Glomerular visceral epithelial cell (primary cell): ENCODE measurements at regions not wholly inside any gene's neighbourhood (a gene's known extent, or its start where the extent isn't known, plus 50 kb on each side); places are given as distances from the start of the nearest gene placed in this dataset.

Experiments used
- DNase-seq: peaks from one replicate; pipeline ENCODE4 v3.0.0-alpha.2; 2016; ENCODE audit errors: extremely low spot score

DNA sequence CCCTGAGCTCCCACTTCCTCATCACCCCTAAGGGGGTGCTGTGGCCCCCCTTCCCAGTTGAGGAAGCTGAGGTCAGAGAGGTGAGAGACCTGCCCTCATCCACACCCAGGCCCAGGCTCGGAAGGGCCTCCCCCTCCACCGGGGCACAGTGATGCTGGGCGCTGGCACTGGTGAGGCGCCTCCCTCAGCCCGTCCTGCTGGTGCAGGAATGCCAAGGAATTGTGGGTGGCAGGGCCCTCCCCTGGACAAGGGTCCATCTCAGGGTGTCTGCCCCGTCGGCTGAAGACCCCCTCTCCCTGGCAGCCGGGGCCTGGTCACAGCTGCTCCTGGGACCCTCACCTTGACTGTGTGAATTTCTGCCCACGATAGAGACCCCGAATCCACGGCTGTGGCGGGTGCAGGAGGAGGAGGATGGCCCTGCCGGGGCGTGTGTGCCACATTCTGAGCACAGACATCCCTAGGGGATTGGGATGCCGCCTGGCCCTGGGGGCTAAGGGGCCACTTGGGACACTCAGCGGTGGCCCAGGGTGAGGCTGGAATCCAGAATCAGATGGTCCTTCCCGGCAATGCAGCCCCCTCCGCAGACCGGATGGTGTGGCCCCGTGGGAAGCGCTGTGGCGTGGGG is 70.2 kb upstream of the GATA5 start:
- DNase-seq: no peak

DNA sequence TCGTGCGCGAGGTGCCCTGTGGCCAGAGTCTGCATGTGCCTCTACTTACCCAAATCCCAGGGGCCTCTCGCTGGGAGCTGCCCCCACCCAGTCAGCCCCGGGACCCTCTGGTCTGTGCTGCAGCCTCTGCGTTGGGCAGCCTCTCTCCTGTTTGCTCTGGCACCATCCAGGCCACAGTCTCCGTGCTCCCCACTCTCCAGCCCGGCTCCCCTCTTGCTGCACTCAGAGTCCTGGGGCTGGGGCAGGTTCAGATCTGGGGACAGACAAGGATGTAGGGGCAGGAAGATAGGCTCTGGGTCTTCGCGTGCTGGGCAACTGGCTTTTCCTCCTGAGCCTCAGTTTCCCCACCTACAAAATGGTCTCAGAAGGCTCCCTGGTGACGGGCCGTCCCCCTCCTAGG is 70.8 kb upstream of the GATA5 start:
- DNase-seq: no peak

DNA sequence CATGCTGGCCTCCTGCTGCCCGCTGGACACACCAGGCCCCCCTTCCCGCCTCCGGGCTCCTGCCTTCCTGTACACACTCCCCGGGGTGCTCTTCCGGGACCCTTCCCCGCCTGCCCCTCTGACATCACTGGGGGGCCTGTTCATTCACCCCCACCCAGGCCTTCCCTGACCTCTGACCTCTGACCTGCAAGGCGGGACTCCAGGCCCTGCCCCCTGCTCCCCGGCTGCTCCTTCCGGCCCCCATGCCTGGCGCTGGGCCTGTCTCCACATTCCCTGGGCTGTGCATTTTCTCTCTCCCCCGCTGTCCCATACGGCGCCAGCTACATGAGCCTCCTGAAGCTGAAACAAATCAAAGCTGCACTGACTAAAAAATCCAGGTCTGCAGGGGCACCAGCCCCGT is 71.6 kb upstream of the GATA5 start:
- no peak for DNase-seq

DNA sequence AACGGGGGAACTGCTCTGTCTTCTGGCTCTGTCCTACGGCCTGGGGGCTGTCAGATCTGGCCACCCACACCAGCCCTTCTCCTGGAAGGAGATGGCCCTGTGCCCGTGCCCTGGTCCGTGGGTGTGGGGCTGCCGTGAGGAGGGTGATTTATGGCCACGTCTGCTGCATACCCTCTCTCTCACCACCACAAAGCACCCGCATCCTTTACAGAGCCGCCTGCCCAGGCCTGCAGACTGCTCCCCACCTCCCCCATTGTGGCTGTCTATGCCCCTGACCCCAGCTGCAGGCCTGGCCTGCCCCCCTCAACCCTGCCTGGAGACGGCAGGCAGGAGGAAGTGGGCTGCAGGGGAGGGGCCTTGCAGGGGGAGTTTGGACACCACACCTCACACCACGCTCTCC is 72.7 kb upstream of the GATA5 start:
- DNase-seq: no peak

DNA sequence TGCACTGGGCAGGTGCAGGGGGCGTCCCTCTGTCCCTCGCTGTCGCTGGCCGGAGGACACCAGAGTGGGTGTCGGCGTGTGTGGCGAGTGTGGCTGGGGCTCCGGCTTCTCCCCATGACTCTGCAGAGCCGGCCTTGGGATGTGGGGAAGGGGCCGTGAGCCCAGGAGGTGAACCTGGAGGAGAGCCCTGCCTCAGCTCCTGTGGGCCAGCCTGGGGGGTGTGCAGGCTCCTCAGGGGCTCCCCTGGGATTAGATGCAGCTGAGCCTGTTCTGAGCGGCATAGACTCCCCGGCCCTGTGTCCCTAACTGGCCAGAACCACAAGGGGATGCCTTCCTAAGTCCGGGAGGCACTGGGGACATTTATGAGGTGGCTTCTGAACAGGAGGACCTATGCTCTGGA is 73.2 kb upstream of the GATA5 start:
- no peak for DNase-seq

DNA sequence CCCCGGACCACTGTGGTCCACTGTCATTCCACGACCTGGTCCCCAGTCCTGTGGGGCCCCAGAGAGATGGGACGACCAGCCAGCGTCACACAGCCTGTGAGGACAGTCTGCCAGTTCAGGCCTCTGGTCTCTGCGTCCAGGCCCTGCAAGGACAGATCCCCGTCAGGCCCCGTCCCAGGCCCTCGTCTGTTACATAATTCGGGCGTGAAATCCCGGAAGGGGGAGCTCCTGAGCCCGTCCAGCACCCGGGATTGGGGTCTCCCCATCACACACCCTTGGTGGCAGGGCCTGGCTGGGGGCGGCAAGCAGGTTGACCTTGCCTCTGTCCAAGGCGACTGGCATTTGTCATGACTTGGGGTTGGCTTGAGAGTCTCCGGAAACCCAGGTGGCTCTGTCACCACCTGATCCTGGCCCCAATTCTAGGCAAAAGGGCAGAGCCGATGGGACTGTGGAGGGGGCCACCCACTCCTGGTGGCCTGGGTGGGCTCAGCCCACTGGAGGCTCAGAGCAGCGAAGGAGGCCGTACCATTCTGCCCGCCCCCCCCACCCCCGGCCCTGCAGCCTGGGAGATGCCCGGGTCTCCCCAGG is 73.8 kb upstream of the GATA5 start:
- DNase-seq: no peak

DNA sequence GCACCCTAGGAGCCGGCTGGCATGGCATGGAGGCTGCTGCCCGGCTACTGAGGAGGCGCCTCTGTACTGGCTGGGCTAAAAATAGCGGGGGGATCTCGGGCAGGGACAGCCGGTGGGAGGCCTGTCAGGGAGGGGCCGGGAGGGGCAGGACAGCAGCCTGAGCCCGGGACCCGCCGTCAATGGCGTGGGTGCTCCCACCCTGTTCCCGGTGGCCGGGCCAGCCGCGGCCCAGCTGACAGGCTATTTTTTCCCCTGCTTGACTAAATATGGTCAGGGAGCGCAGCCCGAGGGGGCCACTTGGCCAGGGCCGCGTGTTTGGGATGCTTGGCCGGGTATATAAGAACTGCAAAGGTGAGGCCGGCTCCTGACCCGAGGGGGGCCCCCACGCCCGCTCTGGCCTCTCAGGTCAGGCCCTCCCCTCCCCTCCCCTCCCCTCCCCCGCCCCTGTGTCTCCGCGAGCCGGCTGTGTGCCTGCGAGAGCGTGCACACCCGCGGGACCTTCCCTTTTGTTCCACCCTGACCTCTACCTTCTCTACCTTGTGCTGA is 74.4 kb upstream of the GATA5 start:
- DNase-seq: no peak

DNA sequence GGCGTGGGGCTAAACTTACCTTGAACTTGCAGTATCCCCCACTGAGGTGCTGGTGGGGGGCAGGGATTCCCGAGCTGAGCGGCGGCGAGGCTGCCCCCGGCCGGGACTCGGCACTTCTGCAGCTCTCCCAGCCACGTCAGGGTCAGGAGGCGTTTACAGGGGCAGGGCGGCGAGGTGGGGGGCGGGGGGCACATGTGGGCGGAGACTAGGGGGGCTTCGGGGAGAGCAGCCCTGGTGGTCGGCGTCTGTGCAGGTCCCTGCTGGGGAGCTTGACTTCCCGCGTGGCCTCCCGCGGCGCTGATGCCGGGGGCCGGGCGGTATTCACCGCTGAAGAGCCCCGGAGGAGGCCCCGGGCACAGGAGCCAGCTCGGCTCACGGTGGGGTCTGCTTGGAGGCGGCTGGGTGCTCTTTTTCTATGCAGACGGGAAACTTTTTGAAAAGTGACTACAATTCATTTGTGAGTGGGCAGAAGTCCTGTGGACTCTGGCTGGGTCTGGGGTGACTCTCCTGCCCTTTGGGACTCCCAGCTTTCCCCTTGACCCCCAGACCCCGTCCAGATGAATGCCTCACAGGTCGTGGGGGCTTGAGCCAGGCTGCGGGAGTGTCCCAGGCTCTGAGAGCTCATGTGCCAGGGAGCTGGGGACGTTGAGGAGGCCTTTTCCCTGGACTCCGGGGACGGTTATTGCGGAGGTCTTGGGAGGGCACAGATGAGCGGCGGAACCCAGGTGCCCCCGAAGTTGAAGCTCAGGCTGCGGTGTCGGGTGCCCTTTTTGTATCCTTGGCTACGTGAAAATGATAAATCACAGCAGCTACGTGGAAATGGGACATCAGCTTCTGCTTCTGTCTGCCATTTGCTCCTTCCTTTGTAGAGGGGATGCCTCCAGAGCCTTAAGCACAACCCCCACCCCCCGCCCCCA is 75.9 kb upstream of the GATA5 start:
- no peak for DNase-seq

DNA sequence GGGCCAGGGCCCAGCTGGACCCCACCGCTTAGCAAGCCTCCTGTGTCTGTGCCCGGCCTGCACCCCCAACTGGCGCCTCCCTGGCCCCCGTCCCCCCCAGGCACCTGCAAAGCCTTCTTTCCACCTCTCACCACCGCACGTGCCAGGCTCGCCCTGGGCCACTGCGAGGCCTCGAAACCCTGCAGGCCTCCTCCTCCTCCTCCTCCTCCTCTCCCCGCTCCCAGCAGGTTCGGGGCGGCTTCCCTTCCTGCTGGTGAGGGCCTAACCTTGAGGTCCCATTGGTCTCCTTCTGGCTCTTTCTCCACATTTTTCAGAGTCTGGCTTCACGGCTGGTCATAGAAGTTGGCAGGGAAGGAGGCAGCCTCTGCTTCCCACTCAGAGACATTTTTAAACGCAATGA is 76.8 kb upstream of the GATA5 start:
- DNase-seq: no peak

DNA sequence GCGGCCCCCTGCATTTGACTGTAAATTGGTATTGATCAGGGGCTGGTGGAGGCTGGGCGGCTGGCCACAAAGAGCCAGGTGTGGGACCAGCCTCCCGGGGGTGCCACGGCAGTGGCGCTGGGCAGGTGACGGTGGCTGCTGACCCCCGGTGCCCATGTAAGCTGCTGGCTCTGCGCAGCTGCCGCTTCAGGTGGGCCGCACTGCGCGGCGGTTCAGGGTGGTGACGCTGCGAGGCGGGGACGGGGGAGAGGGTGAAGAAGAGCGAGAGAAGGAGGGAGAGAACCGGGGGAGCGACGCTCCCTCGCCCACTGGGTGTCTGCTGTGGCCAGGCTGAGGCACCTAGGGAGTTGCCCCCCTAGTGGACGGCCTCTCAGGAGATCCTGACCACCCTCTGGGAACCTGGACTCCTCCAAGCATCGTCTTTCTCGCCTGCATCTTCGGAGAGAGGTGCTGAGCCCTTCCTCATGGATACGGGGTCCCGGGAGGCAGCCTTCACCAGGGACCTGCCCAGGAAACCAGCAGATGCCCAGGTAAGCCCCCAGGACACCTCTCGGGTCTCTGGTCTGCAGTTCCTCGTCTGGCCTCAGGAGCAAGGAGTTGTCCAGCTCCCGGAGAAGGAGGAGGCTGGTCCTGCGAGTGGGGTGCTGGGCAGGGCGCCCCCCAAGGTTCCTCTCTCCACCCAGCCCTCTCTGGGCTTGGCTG is 77.5 kb upstream of the GATA5 start:
- DNase-seq: no peak

DNA sequence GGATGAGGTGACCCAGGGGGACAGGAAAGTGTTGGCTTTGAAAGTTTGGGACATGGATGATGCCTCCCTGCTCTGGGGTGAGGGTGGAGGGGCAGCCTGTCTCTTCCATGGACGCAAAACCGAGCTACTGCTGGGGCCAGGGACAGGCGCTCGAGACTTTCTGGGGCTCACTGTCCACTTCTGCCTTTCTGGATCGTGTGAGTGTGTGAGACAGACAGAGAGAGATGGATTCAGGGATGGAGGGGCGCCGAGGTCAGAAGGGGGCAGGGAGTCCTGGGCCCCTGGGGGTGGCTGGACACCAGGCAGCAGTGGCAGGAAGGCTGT is 78.0 kb upstream of the GATA5 start:
- no peak for DNase-seq

DNA sequence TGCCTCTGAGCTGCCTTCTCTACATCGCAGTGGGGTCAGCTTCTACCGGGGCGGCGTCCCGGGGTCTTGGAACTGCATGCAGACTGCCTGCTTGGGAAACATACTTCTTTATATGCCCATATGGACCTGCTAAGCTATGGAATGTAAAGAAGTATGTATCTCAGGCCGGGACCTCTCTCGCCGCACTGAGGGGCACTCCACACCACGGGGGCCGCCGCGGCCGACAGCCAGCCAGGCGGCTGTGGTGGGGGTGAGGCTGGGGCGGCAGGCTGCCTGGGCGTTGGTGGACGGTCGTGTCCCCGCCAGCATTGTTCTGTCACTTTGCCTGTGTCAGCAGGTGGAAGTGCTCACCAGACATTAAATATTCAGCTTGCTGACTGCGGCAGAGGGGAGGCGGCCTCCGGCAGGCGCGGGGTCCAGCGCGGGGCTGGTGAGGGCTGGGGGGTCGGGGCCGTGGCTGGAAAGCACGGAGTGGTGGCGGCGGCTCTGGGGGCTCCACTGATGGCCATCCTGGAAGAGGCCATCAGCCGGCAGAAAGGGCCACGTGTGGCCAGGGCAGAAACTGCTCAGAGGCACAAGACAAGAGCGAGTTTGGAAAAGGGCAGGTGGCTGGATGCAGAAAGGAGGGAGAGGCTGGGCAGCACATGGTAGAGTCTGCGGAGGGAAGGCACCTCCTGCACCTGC is 78.6 kb upstream of the GATA5 start:
- no peak for DNase-seq

DNA sequence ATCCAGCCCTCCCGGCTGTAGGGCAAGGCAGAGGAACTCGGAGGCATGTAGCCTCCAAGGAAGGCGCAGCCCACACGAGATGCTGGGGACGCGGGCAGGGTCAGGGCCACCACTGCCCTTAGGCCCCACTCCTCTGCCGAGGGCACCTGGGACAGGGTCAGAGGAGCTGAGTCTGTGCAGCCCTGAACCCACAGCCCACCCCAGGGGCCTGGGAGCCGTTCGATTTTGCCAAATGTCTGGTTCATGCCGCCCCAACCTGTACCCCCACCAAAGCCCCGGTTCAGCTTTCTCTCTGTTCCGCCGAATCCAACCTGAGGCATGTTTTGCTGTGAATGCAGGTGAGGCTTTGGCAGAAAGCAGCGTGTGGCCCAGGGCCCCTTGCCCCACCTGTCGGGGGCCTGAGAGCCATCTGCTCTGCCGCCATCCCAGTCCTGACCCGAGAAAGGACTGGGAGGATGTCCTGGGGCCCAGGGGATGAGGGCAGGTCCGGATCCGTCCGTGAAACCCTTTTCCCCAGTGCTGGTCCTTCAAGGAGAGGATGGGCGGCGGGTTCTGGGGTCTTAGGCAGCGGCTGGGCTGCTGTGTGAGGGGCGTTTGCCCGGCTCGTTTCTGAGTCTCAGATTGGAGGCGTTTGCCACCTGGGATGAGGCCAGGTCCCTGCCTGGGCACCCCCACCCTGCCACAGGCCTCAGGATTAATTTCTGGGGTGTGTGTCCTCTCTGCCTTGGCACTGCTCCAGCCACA is 79.3 kb upstream of the GATA5 start:
- DNase-seq: no peak

DNA sequence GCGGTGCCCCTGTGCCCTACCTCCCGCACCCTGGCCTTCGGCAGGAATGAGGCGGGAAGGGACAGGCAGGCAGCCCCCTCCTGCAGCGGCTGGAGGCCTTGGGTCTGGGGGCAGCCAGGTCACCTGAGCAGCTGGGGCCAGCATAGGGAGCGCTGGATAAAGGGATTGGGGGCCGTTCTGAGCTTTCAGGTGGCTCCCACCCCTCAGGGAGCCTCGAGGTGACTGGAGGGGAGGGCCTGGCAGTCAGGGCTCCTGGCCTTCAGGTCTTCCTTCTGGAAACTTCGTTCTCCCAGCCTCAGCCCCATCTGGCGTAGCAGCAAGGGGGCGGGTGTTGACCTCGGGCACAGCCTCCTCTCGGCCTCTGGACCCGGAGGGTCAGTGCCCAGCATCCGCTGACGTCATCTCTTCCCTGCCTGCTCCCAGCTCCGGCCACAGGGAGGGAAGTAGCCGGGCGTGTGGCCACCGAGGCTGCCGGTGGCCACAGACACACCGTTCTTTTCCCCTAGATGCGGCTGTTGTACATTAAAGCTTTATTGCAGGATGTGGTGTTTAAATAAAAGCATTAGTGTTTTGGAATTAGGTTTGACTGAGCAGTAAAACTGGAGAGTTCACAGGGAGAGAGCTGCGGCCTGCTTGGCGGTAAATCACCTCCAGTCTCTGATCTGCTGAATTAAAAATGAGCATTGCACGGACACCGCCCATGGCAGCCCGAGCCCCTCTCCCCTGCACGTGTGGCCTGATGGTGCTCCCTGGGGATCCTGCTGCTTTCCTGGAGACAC is 80.0 kb upstream of the GATA5 start:
- peak; percentile 34 for DNase-seq

DNA sequence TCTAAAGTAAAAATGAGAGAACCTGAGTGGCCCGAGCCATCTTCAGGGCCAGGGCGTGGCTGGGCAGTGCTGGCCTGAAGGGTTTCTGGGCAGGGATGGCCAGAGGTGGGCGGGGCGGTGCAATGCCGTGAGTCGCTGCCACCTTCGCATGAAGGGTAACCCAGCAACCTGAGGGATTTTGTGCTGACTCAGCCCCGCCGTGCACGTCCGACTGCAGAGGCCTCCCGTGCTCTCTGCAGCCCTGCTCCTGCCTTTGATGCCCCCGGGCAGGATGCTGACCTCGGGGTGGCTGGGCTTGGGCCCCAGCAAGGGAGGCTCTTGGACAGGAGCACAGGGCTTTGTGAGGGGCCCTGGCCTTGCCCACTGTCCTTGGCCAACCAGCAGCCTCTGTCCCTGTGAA is 81.7 kb upstream of the GATA5 start:
- DNase-seq: peak; percentile 22

DNA sequence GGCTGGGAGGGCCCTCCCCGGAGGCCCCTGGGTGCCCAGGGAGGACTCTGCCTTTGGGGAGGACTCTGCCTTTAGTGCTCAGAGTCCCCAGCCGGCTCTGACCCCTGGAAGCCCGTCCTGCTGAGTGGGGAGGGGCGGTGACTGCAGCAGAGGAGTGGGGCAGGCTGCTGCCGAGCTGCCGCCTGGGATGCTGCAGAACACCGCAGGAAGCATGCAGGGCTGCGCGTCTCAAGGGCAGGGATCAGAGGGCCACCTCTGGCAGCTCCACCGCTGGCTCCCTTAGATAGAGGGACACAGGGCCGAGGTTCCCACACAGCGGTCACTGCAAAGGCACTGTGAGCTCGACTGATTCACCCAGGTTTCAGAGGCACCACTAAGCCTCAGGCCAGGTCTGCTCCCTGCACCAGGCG is 82.2 kb upstream of the GATA5 start:
- DNase-seq: no peak

DNA sequence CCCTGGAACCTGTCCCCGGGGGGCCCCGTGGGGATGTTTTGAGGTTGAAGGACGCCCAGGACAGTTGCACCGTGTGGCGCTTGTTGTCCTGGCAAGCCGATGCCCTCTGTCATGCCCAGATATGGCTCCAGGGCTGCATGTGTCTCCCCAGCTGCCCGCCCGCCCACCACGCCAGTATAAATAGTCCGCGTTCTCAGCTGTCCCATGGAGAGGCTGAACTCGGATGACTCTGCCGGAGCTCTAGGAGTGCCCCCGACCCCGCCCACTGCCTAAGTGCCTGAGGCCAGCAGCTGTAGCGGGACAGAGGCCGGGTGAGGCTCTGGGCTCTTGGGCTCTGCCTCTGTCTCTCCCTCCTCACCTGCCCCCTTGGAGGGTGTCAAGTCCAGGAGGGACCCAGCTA is 83.0 kb upstream of the GATA5 start:
- no peak for DNase-seq

DNA sequence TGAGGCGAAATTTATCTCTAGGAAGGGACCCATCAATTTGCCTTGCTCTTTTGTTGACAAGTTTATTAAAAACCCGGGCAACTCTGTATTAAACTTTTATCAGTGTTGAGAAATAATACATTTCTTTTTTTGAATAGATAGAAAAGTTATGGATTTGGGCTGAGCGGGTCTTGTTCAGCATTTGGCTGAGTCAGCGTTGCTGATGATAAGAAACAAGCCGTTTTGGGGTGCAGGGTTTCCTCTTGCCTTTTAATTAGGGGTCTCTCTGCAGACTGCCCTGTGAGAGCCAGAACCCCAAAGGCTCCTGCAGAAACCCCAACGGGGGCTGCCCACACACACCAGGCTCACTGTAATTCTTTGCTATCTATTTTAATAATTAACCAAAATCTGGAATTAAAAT is 82.1 kb upstream of the SLCO4A1 start:
- no peak for DNase-seq

DNA sequence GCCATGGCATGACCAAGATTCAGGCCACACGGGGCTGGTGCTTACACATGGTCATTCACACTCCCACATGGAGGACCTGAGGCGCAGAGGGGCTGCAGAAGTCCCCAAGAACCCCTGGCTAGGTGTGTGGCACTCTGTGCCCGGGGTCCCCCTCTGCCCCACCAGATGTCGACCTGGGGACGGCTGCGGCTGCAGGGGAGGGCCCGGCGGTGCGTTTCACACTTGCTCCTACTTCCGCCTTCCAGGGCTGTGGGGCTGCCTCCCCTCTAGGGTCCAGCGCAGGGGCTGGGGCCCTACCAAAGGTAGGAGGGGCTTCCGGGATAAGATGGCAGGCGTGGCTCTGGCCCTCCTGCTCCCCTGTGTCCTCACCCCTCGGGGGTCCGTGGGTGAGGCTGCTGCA is 81.1 kb upstream of the SLCO4A1 start:
- no peak for DNase-seq

DNA sequence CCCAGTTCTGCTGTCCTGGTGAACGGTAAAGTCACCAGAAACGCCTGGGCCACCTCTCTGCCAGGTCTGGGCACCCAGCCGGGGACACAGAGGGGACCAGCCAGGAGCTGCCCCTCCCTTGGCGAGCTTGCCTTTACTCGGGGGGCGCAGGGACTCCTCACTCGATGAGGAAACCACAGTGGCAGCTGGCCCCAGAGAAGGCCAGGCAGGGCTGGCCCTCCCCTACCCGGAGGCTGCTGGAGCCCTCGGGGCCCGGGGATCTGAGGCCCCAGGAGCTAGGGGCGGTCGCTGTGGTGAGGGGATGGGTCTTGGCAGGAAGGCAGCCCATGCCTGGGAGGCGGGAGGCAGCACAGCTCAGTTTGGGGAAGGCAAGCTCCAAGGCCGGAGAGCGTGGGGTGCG is 80.4 kb upstream of the SLCO4A1 start:
- no peak for DNase-seq
